GM12878 (cell line): ENCODE measurements at regions not wholly inside any gene's neighbourhood (a gene's known extent, or its start where the extent isn't known, plus 50 kb on each side); places are given as distances from the start of the nearest gene placed in this dataset.

Source experiments
- ATAC-seq: fragments of 200-7000 bp; cut with Tn5 transposase; 3 replicates; pipeline ENCODE4 v1.9.1; 2020; ENCODE audit warnings: mild to moderate bottlenecking, moderate library complexity
- BruUV-seq: library from RNA; stranded (reverse); fragments of 400-500 nt; replicated peaks from 2 replicates; lab custom pipeline; 2021; lab: Mats Ljungman, UMichigan
- CTCF ChIA-PET: fragments of 300-600 bp; sonication (Branson Sonifier 250); formaldehyde crosslinking; extraction: SDS; loops from one replicate; lab custom pipeline; 2021; ENCODE audit warnings: inconsistent platforms; lab: Yijun Ruan, JAX
- POLR2A ChIA-PET: fragments of 350-600 bp; formaldehyde crosslinking; extraction: SDS; loops from one replicate; lab custom pipeline; 2021; ENCODE audit warnings: inconsistent platforms; lab: Charles Lee
- RAD21 ChIA-PET: fragments of 300-600 bp; sonication (Branson Sonifier 250); formaldehyde crosslinking; loops from one replicate; lab custom pipeline; 2023; ENCODE audit warnings: antibody characterized with exemption; ENCODE audit not compliant: unreplicated experiment; lab: Charles Lee
- SMC1A ChIA-PET: fragments of 300-600 bp; sonication (Branson Sonifier 250); formaldehyde crosslinking; loops from one replicate; lab custom pipeline; 2023; ENCODE audit not compliant: unreplicated experiment, uncharacterized antibody; lab: Charles Lee
- DNase-seq: peaks from one replicate; pipeline ENCODE4 v3.0.0-alpha.2; 2011; ENCODE audit warnings: low read depth, low spot score
- FAIRE-seq: peaks from 3 replicates; lab custom pipeline; 2011; peaks lifted over from hg19 to GRCh38; lab: Jason Lieb, UNC
- H2AFZ ChIP-seq: 2 replicates; pipeline ENCODE4 v1.6.0; 2011; ENCODE audit warnings: low read depth, low read length, control low read depth; ENCODE audit not compliant: control insufficient read depth
- H3K27ac ChIP-seq: 2 replicates; pipeline ENCODE4 v1.5.1; 2011; ENCODE audit warnings: control low read depth; ENCODE audit not compliant: control insufficient read depth, insufficient read depth
- H3K27me3 ChIP-seq, 2 experiments: replicated peaks in 1 of 2; 2 replicates each; pipeline versions ENCODE4 v1.6.0 to v1.6.1; 2011; ENCODE audit warnings: low read length in 1 of 2; ENCODE audit not compliant: control insufficient read depth in 2 of 2, insufficient read depth in 2 of 2
- H3K36me3 ChIP-seq, 2 experiments: 2 replicates each; pipeline ENCODE4 v1.5.1; 2011; ENCODE audit warnings: low read length in 1 of 2; ENCODE audit not compliant: control insufficient read depth in 2 of 2, insufficient read depth in 2 of 2
- H3K4me1 ChIP-seq: 2 replicates; pipeline ENCODE4 v1.6.1; 2011; ENCODE audit warnings: mild to moderate bottlenecking, low read length, moderate library complexity, mixed read lengths; ENCODE audit not compliant: control insufficient read depth, insufficient read depth
- H3K4me2 ChIP-seq: 2 replicates; pipeline ENCODE4 v1.6.0; 2011; ENCODE audit warnings: control low read depth; ENCODE audit not compliant: control insufficient read depth, insufficient read depth
- H3K4me3 ChIP-seq: fragments of 200-600 bp; sonication (generic); 2 replicates; pipeline ENCODE4 v1.5.1; 2016
- H3K79me2 ChIP-seq: 2 replicates; pipeline ENCODE4 v1.6.0; 2011; ENCODE audit warnings: low read length; ENCODE audit not compliant: control insufficient read depth, insufficient read depth
- H3K9ac ChIP-seq: 2 replicates; pipeline ENCODE4 v1.8.0; 2011; ENCODE audit warnings: low read length, control low read depth, mixed read lengths; ENCODE audit not compliant: control insufficient read depth, insufficient read depth
- H3K9me3 ChIP-seq: replicated peaks from 3 replicates; pipeline ENCODE4 v1.5.1; 2011; ENCODE audit warnings: mild to moderate bottlenecking, low read length; ENCODE audit not compliant: control insufficient read depth, insufficient read depth
- H4K20me1 ChIP-seq: 2 replicates; pipeline ENCODE4 v1.6.0; 2011; ENCODE audit not compliant: control insufficient read depth, insufficient read depth
- CBX5 ChIP-seq: sonication (generic); IDR thresholded peaks from 2 replicates; pipeline ENCODE4 v1.6.1; 2016; ENCODE audit warnings: low read depth, moderate library complexity, mild to moderate bottlenecking, inconsistent platforms
- CHD4 ChIP-seq: fragments of 200-600 bp; sonication (generic); IDR thresholded peaks from 2 replicates; pipeline ENCODE4 v1.6.1; 2016; ENCODE audit warnings: mild to moderate bottlenecking
- ETV6 ChIP-seq, 2 experiments: fragments of 450-650 bp in 1 of 2; IDR thresholded peaks in 1 of 2; conservative IDR thresholded peaks in 1 of 2; 2 replicates each; pipeline ENCODE4 v1.6.1; 2014; ENCODE audit warnings: antibody characterized with exemption in 1 of 2, borderline replicate concordance in 1 of 2, low read depth in 1 of 2, mild to moderate bottlenecking in 1 of 2, moderate library complexity in 1 of 2
- HDGF ChIP-seq: fragments of 450-650 bp; IDR thresholded peaks from 2 replicates; pipeline ENCODE4 v1.6.1; 2016; ENCODE audit warnings: antibody characterized with exemption
- MTA2 ChIP-seq: fragments of 450-650 bp; IDR thresholded peaks from 2 replicates; pipeline ENCODE4 v1.6.1; 2016; ENCODE audit warnings: low read depth, mild to moderate bottlenecking, moderate library complexity
- PAX8 ChIP-seq: fragments of 450-650 bp; IDR thresholded peaks from 2 replicates; pipeline ENCODE4 v1.6.1; 2017; ENCODE audit warnings: mild to moderate bottlenecking, moderate library complexity
- SIX5 ChIP-seq: IDR thresholded peaks from 2 replicates; pipeline ENCODE4 v1.6.1; 2011; ENCODE audit warnings: mild to moderate bottlenecking, low read depth, low read length, moderate library complexity; ENCODE audit not compliant: severe bottlenecking
- SP1 ChIP-seq: IDR thresholded peaks from one replicate; pipeline ENCODE4 v1.6.1; 2011; ENCODE audit warnings: low read depth, low read length
- TCF12 ChIP-seq: IDR thresholded peaks from 2 replicates; pipeline ENCODE4 v1.6.1; 2011; ENCODE audit warnings: low read depth, mild to moderate bottlenecking, low read length
- ZBED1 ChIP-seq: IDR thresholded peaks from 2 replicates; pipeline ENCODE4 v1.6.1; 2016; ENCODE audit warnings: borderline replicate concordance
- ZNF384 ChIP-seq: IDR thresholded peaks from 2 replicates; pipeline ENCODE4 v1.6.1; 2012; ENCODE audit warnings: low read depth, mild to moderate bottlenecking, low read length, improper control_type of control experiment, borderline replicate concordance
- WGBS: methylation state at CpG from one replicate; pipeline ENCODE4 v1.1.6; 2016; ENCODE audit warnings: low lambda C conversion rate; ENCODE audit not compliant: insufficient replicate concordance, insufficient coverage; ENCODE audit errors: missing lambda C conversion rate; 5-methylcytosine and 5-hydroxymethylcytosine counted together
- in situ Hi-C: fragments of 300-500 bp; cut with MboI; formaldehyde crosslinking; loops from 9 replicates; pipeline ENCODE4 v1.14.3; 2018; ENCODE audit warnings: mixed read lengths
- intact Hi-C: fragments of 100-400 bp; cut with micrococcal nuclease; formaldehyde crosslinking; loops from one replicate; pipeline ENCODE4 v1.14.2; 2022; ENCODE audit not compliant: unreplicated experiment
- TF ChIP-seq, protein P1 (sequence below): IDR thresholded peaks from 2 replicates; pipeline ENCODE4 v1.6.1; 2011; ENCODE audit warnings: low read depth, mild to moderate bottlenecking, low read length, moderate library complexity, borderline replicate concordance; ENCODE audit errors: extremely low read depth

DNA sequence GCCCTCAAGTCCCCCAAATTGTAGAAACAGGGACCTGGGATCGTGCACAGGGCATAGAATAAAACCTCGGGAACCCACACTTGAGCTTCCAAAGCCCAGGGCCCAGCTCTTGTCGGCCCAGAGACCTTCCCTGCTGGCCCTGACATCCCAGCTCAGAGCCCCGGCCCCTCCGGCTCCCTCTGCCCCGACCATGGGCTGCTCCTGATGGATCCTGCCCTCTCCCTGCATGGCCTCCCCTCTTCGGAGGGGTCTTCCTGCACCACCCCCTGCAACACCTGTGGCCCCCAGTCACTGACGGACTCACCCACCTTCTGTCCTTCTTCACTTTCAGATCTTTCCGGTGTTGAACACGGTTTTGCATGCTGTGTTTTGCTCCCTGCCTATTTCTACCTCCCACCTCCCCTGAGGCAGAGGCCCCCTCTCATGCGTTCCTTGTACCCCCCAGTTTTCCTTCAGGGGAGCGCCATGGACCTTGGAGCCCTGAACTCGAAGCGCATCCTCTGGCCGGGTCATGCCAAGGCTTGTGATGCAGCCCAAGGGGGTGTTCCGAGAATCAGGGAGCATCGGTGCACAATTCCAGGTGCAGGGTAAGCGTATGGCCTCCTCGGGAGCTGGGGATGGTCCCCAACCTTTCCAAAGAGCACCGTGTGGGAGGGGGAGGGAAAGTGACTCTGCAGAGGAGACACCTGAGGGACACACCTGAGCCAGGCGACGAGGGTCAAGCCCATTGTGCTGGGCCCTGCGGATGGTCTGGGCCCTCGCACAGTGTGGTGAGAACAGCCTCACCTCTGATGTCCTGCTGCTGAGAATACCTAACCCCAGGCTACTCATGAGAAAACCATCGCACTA, 666.4 kb downstream of the BRD1 start:
- Histone ChIP-seq H3K36me3 (no peaks in the 10 kb centered on the region), H3K4me2 (no peak overlapping the region), H3K4me3 (no peak overlapping the region), H3K27ac (no peak overlapping the region), H4K20me1 (no peaks in the 10 kb centered on the region), H3K4me1 (no peaks in the 10 kb centered on the region), H3K9ac (no peak overlapping the region), H2AFZ (no peak overlapping the region), H3K9me3 (no peaks in the 10 kb centered on the region; the same call in 2 of the 3 replicates), H3K79me2 (no peaks in the 10 kb centered on the region), H3K27me3 (no peaks in the 10 kb centered on the region)
- in situ Hi-C loops (loop anchor here (25.0 kb wide), 1 partner anchor 99 kb away; no protein-coding TSS in a partner anchor), intact Hi-C loops (no loop called here)
- ChIA-PET RAD21 (no interaction called here), CTCF (no interaction called here), POLR2A (no interaction called here), SMC1A (no interaction called here)
- TF ChIP-seq PAX8, result no peak
- no peak for TF ChIP-seq CBX5
- TF ChIP-seq MTA2, result no peak
- no peak for TF ChIP-seq HDGF
- no peak for TF ChIP-seq ZNF384
- TF ChIP-seq SP1, result no peak
- 40% methylated on average over 25 of the region's 25 CpGs for WGBS
- FAIRE-seq, result no peak
- ATAC-seq, result no peak
- no peak for DNase-seq
- BruUV-seq, result no TSS peak

DNA sequence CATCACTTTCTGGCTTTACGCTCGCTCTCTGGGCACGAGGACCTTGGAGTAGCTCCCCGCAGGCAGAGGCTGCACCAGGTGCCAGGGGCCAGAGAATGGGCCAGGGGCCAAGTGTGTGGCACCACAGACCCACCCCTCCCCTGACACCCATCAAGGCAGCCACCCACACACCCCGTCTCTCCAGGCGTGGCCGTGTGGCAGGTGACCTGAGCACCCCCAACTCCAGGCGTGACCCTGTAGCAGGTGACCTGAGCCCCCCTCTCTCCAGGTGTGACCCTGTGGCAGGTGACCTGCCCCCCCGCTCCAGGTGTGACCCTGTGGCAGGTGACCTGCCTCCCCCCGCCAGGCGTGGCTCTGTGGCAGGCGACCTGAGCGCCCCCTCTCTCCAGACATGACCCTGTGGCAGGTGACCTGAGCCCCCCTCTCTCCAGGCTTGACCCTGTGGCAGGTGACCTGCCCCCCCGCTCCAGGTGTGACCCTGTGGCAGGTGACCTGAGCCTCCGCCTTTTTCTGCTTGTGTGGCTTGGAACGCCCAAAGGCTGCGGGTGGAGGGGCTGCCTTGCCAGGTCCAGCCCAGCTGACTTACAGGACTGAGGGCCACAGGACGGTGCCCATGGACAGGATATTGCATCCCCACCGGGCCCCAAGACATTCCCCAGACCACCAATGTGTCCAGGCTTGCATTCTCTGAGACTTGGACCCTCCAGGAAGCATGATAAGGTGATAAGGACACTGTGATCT, 667.2 kb downstream of the BRD1 start:
- no peaks in the 10 kb centered on the region for H3K27me3 ChIP-seq
- no peak for TF ChIP-seq TCF12
- no peak for TF ChIP-seq ZBED1
- TF ChIP-seq, protein P1, sequence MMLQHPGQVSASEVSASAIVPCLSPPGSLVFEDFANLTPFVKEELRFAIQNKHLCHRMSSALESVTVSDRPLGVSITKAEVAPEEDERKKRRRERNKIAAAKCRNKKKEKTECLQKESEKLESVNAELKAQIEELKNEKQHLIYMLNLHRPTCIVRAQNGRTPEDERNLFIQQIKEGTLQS, result no peak
- TF ChIP-seq SIX5, result no peak
- no peak for TF ChIP-seq ETV6 (conservative IDR thresholded peaks at IDR 0.05 in 1 of 2, IDR thresholded peaks at IDR 0.05 in 1 of 2; ENCODE audit: borderline replicate concordance in 1 of 2, low read depth in 1 of 2)
- no peak for TF ChIP-seq CHD4
- H3K79me2 ChIP-seq, result no peaks in the 10 kb centered on the region
- ATAC-seq (no peak), FAIRE-seq (no peak), DNase-seq (no peak)
- no peaks in the 10 kb centered on the region; the same call in 2 of the 3 replicates for H3K9me3 ChIP-seq
- intact Hi-C loops (no loop called here), in situ Hi-C loops (loop anchor here (25.0 kb wide), 1 partner anchor 98 kb away; no protein-coding TSS in a partner anchor)
- no TSS peak for BruUV-seq
- no peak overlapping the region for H2AFZ ChIP-seq
- no peaks in the 10 kb centered on the region for H3K4me1 ChIP-seq
- no peaks in the 10 kb centered on the region for H4K20me1 ChIP-seq
- no peak overlapping the region for H3K4me2 ChIP-seq
- H3K36me3 ChIP-seq, result no peaks in the 10 kb centered on the region
- 25% methylated on average over 11 of the region's 19 CpGs for WGBS
- ChIA-PET POLR2A (no interaction called here), SMC1A (no interaction called here), CTCF (no interaction called here), RAD21 (no interaction called here)
- no peak overlapping the region for H3K4me3 ChIP-seq
- H3K9ac ChIP-seq, result no peak overlapping the region
- H3K27ac ChIP-seq, result no peak overlapping the region
